HepG2 (cell line): ENCODE measurements at regions not wholly inside any gene's neighbourhood (a gene's known extent, or its start where the extent isn't known, plus 50 kb on each side); places are given as distances from the start of the nearest gene placed in this dataset.

ENCODE experiments used
- ATAC-seq: fragments of 200-7000 bp; cut with Tn5 transposase; 3 replicates; pipeline ENCODE4 v1.9.1; 2020; ENCODE audit warnings: mild to moderate bottlenecking, moderate library complexity
- BruUV-seq: library from RNA; stranded (reverse); fragments of 400-500 nt; replicated peaks from 2 replicates; lab custom pipeline; 2021; lab: Mats Ljungman, UMichigan
- CTCF ChIA-PET: fragments of 300-600 bp; formaldehyde crosslinking; extraction: SDS; loops from one replicate; lab custom pipeline; 2021; ENCODE audit warnings: low total read pairs, inconsistent platforms, low intra/inter-chr PET ratio; lab: Yijun Ruan, JAX
- POLR2A ChIA-PET: fragments of 350-600 bp; sonication (Branson Sonifier 250); formaldehyde crosslinking; loops from one replicate; lab custom pipeline; 2020; ENCODE audit warnings: antibody characterized with exemption, inconsistent platforms; lab: Yijun Ruan, JAX
- DNase-seq: peaks from one replicate; pipeline ENCODE4 v3.0.0-alpha.2; 2015; ENCODE audit warnings: low spot score
- FAIRE-seq: peaks from 3 replicates; lab custom pipeline; 2011; peaks lifted over from hg19 to GRCh38; lab: Jason Lieb, UNC
- H2AFZ ChIP-seq: one replicate; pipeline ENCODE4 v1.6.1; 2011; ENCODE audit warnings: low read length, inconsistent platforms
- H3K27ac ChIP-seq: fragments of 300-600 bp; 3 replicates; pipeline ENCODE4 v1.8.0; 2011; ENCODE audit warnings: mixed run types, mild to moderate bottlenecking, mixed read lengths, low read length, inconsistent platforms; ENCODE audit not compliant: insufficient read depth; ENCODE audit errors: extremely low read length
- H3K27me3 ChIP-seq, 2 experiments: fragments of 200-600 bp in 1 of 2; 2 replicates in 1 of 2; 3 replicates in 1 of 2; pipeline versions ENCODE4 v1.6.0 to v1.8.0; 2011; ENCODE audit warnings: low read length in 2 of 2, mild to moderate bottlenecking in 2 of 2, moderate library complexity in 2 of 2, inconsistent platforms in 1 of 2; ENCODE audit not compliant: insufficient read depth in 2 of 2, control insufficient read depth in 1 of 2
- H3K36me3 ChIP-seq, 2 experiments: fragments of 200-600 bp in 1 of 2; replicated peaks in 1 of 2; 2 replicates in 1 of 2; 3 replicates in 1 of 2; pipeline versions ENCODE4 v1.5.1 to v1.8.0; 2011; ENCODE audit warnings: low read length in 2 of 2, inconsistent platforms in 1 of 2; ENCODE audit not compliant: insufficient read depth in 2 of 2, control insufficient read depth in 1 of 2
- H3K4me1 ChIP-seq: 2 replicates; pipeline ENCODE4 v1.5.1; 2012; ENCODE audit warnings: low read length, inconsistent platforms; ENCODE audit not compliant: insufficient read depth
- H3K4me2 ChIP-seq: 2 replicates; pipeline ENCODE4 v1.6.0; 2011; ENCODE audit warnings: low read depth, low read length, inconsistent platforms
- H3K4me3 ChIP-seq, 3 experiments: fragments of 200-600 bp in 1 of 3; sonication (generic), shearing (Covaris generic) in 1 of 3; replicated peaks in 1 of 3; 2 replicates each; pipeline ENCODE4 v1.5.1; 2011 to 2016; ENCODE audit warnings: low read length in 3 of 3, inconsistent platforms in 2 of 3, low read depth in 2 of 3, mild to moderate bottlenecking in 2 of 3, control low read depth in 1 of 3, mixed read lengths in 1 of 3; ENCODE audit not compliant: insufficient read depth in 1 of 3
- H3K79me2 ChIP-seq: one replicate; pipeline ENCODE4 v1.6.1; 2011; ENCODE audit warnings: low read length, inconsistent platforms; ENCODE audit not compliant: insufficient read depth
- H3K9ac ChIP-seq: 2 replicates; pipeline ENCODE4 v1.6.0; 2011; ENCODE audit warnings: mild to moderate bottlenecking, low read depth, low read length, inconsistent platforms; ENCODE audit not compliant: insufficient read depth
- H3K9me3 ChIP-seq: 2 replicates; pipeline ENCODE4 v1.5.1; 2012; ENCODE audit warnings: mild to moderate bottlenecking, low read length
- H4K20me1 ChIP-seq: 2 replicates; pipeline ENCODE4 v1.6.0; 2011; ENCODE audit warnings: inconsistent platforms, mild to moderate bottlenecking, low read length, moderate library complexity; ENCODE audit not compliant: insufficient read depth
- DNMT3B ChIP-seq: conservative IDR thresholded peaks from 2 replicates; pipeline ENCODE4 v1.6.1; 2016; ENCODE audit warnings: missing biosample characterization, control low read depth
- PHF5A ChIP-seq: IDR thresholded peaks from one replicate; pipeline ENCODE4 v1.6.1; 2018; ENCODE audit warnings: low read depth, missing genetic modification reagents; ENCODE audit not compliant: unreplicated experiment
- YEATS2 ChIP-seq: sonication (generic); formaldehyde crosslinking; IDR thresholded peaks from 2 replicates; pipeline ENCODE4 v1.4.0; 2020; ENCODE audit warnings: missing genetic modification reagents, borderline replicate concordance
- ZBTB7B ChIP-seq: sonication (generic); formaldehyde crosslinking; IDR thresholded peaks from 2 replicates; pipeline ENCODE4 v1.4.0; 2020; ENCODE audit warnings: missing genetic modification reagents
- ZFP1 ChIP-seq: IDR thresholded peaks from 2 replicates; pipeline ENCODE4 v1.6.1; 2016
- ZFP36L1 ChIP-seq: sonication (generic); formaldehyde crosslinking; IDR thresholded peaks from 2 replicates; pipeline ENCODE4 v1.8.0; 2022; ENCODE audit warnings: mild to moderate bottlenecking, missing genetic modification reagents, moderate library complexity
- ZNF841 ChIP-seq: sonication (generic); formaldehyde crosslinking; IDR thresholded peaks from 2 replicates; pipeline ENCODE4 v1.8.1; 2023; ENCODE audit warnings: missing genetic modification reagents, borderline replicate concordance
- WGBS: methylation state at CpG from one replicate; pipeline ENCODE4 v1.1.6; 2017; ENCODE audit warnings: low lambda C conversion rate; 5-methylcytosine and 5-hydroxymethylcytosine counted together
- in situ Hi-C: cut with HindIII; loops from 2 replicates; pipeline ENCODE4 v1.10.0; 2017; ENCODE audit warnings: low pct_unique_long_range_greater_than_20kb; ENCODE audit not compliant: extremely low pct_ligation_motif_present
- intact Hi-C: fragments of 100-400 bp; cut with micrococcal nuclease; formaldehyde crosslinking; loops from one replicate; pipeline ENCODE4 v1.10.0; 2022; ENCODE audit not compliant: unreplicated experiment
- TF ChIP-seq, protein P1 (sequence below): sonication (generic); formaldehyde crosslinking; IDR thresholded peaks from 2 replicates; pipeline ENCODE4 v1.4.0; 2020; ENCODE audit warnings: missing genetic modification reagents
- TF ChIP-seq, protein P2 (sequence below): sonication (generic); formaldehyde crosslinking; IDR thresholded peaks from 2 replicates; pipeline ENCODE4 v1.8.1; 2022; ENCODE audit warnings: low read depth, mild to moderate bottlenecking, missing genetic modification reagents
- TF ChIP-seq, protein P3 (sequence below): sonication (generic); formaldehyde crosslinking; IDR thresholded peaks from 2 replicates; pipeline ENCODE4 v1.4.0; 2020; ENCODE audit warnings: mild to moderate bottlenecking, missing genetic modification reagents

DNA sequence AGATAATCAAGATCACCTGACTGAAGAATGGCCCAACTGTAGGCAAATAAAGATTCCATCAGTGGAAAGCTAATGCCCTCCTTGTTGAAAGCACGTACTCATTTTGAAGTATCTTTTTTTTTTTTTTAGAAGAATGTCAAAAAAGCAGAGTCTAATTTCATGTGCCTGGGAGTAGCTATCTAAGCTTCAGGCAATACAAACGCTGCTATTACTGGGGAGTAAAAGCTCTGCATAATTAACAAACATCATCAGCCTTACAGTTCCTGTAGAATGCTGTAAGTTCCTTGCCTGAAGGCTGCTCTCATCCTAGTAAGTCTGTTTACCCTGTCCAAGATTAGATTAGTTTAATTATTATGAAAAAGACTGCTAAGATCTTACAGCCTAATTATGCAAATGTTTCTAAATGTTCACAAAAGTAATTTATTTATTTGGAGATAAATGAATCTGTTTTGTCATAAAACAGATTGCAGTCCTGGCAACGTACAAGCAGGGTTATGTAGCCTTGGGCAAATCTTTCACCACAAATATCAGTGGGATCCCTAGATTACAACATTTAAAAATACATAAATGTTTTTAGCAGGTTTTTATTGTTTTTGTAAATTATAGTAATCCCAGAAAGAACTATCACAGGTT is 451.3 kb upstream of the AGTR1 start:
- H3K27ac ChIP-seq, result no peak overlapping the region
- DNase-seq, result no peak
- no peak overlapping the region for H3K4me2 ChIP-seq
- no peaks in the 10 kb centered on the region for H3K27me3 ChIP-seq
- H4K20me1 ChIP-seq, result no peaks in the 10 kb centered on the region
- H3K4me3 ChIP-seq, result no peak overlapping the region
- no peak for FAIRE-seq
- ATAC-seq, result no peak
- H3K9me3 ChIP-seq, result no peaks in the 10 kb centered on the region
- H3K79me2 ChIP-seq, result no peaks in the 10 kb centered on the region
- no TSS peak for BruUV-seq
- ChIA-PET CTCF (no interaction called here), POLR2A (no interaction called here)
- no peak overlapping the region for H3K9ac ChIP-seq
- in situ Hi-C loops, result no loop called here
- intact Hi-C loops, result no loop called here
- TF ChIP-seq, protein P1, sequence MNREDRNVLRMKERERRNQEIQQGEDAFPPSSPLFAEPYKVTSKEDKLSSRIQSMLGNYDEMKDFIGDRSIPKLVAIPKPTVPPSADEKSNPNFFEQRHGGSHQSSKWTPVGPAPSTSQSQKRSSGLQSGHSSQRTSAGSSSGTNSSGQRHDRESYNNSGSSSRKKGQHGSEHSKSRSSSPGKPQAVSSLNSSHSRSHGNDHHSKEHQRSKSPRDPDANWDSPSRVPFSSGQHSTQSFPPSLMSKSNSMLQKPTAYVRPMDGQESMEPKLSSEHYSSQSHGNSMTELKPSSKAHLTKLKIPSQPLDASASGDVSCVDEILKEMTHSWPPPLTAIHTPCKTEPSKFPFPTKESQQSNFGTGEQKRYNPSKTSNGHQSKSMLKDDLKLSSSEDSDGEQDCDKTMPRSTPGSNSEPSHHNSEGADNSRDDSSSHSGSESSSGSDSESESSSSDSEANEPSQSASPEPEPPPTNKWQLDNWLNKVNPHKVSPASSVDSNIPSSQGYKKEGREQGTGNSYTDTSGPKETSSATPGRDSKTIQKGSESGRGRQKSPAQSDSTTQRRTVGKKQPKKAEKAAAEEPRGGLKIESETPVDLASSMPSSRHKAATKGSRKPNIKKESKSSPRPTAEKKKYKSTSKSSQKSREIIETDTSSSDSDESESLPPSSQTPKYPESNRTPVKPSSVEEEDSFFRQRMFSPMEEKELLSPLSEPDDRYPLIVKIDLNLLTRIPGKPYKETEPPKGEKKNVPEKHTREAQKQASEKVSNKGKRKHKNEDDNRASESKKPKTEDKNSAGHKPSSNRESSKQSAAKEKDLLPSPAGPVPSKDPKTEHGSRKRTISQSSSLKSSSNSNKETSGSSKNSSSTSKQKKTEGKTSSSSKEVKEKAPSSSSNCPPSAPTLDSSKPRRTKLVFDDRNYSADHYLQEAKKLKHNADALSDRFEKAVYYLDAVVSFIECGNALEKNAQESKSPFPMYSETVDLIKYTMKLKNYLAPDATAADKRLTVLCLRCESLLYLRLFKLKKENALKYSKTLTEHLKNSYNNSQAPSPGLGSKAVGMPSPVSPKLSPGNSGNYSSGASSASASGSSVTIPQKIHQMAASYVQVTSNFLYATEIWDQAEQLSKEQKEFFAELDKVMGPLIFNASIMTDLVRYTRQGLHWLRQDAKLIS (CRISPR knock-in tag), result no peak
- TF ChIP-seq, protein P2, sequence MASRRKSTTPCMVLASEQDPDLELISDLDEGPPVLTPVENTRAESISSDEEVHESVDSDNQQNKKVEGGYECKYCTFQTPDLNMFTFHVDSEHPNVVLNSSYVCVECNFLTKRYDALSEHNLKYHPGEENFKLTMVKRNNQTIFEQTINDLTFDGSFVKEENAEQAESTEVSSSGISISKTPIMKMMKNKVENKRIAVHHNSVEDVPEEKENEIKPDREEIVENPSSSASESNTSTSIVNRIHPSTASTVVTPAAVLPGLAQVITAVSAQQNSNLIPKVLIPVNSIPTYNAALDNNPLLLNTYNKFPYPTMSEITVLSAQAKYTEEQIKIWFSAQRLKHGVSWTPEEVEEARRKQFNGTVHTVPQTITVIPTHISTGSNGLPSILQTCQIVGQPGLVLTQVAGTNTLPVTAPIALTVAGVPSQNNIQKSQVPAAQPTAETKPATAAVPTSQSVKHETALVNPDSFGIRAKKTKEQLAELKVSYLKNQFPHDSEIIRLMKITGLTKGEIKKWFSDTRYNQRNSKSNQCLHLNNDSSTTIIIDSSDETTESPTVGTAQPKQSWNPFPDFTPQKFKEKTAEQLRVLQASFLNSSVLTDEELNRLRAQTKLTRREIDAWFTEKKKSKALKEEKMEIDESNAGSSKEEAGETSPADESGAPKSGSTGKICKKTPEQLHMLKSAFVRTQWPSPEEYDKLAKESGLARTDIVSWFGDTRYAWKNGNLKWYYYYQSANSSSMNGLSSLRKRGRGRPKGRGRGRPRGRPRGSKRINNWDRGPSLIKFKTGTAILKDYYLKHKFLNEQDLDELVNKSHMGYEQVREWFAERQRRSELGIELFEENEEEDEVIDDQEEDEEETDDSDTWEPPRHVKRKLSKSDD (CRISPR knock-in tag), result no peak
- no peak for TF ChIP-seq ZNF841 (CRISPR knock-in tag)
- no peak for TF ChIP-seq DNMT3B (CRISPR knock-in tag)
- no peak for TF ChIP-seq PHF5A (CRISPR knock-in tag)
- no peak for TF ChIP-seq ZFP36L1 (CRISPR knock-in tag)
- no peak for TF ChIP-seq ZBTB7B (CRISPR knock-in tag)
- TF ChIP-seq, protein P3, sequence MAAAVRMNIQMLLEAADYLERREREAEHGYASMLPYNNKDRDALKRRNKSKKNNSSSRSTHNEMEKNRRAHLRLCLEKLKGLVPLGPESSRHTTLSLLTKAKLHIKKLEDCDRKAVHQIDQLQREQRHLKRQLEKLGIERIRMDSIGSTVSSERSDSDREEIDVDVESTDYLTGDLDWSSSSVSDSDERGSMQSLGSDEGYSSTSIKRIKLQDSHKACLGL, result no peak
- TF ChIP-seq ZFP1 (CRISPR knock-in tag), result no peak
- TF ChIP-seq YEATS2, result no peak
- H2AFZ ChIP-seq, result no peak overlapping the region
- 1% methylated on average over 3 of the region's 3 CpGs for WGBS
- H3K4me1 ChIP-seq, result no peaks in the 10 kb centered on the region
- H3K36me3 ChIP-seq, result no peaks in the 10 kb centered on the region
